K562 (cell line): ENCODE measurements at regions not wholly inside any gene's neighbourhood (a gene's known extent, or its start where the extent isn't known, plus 50 kb on each side); places are given as distances from the start of the nearest gene placed in this dataset.

ENCODE experiments used
- ATAC-seq: fragments of 200-7000 bp; cut with Tn5 transposase; 3 replicates; pipeline ENCODE4 v1.9.1; 2020; ENCODE audit warnings: moderate library complexity
- BruUV-seq: library from RNA; stranded (reverse); fragments of 400-500 nt; replicated peaks from 2 replicates; lab custom pipeline; 2021; lab: Mats Ljungman, UMichigan
- CTCF ChIA-PET: fragments of 300-600 bp; formaldehyde crosslinking; extraction: SDS; loops from one replicate; lab custom pipeline; 2021; ENCODE audit warnings: low intra/inter-chr PET ratio; lab: Yijun Ruan, JAX
- POLR2A ChIA-PET: fragments of 300-600, 350-650 bp; sonication (Branson Sonifier 250); formaldehyde crosslinking; extraction: SDS; loops from one replicate; lab custom pipeline; 2021; ENCODE audit warnings: antibody characterized with exemption, inconsistent platforms; lab: Yijun Ruan, JAX
- DNase-seq, 4 experiments: peaks; one replicate each; pipeline versions ENCODE4 v3.0.0 to v3.0.0-alpha.2; 2011 to 2018; ENCODE audit warnings: low spot score in 3 of 4, mixed read lengths in 3 of 4; ENCODE audit errors: extremely low read depth in 1 of 4
- FAIRE-seq: peaks from 2 replicates; lab custom pipeline; 2011; peaks lifted over from hg19 to GRCh38; lab: Jason Lieb, UNC
- H2AFZ ChIP-seq: 2 replicates; pipeline ENCODE4 v1.6.0; 2011; ENCODE audit warnings: low read depth, low read length, control low read depth, inconsistent platforms
- H3K27ac ChIP-seq: fragments of 200-600 bp; 3 replicates; pipeline ENCODE4 v1.8.0; 2011; ENCODE audit warnings: low read depth, mild to moderate bottlenecking, control low read depth, inconsistent platforms, low read length, moderate library complexity, mixed read lengths; ENCODE audit errors: extremely low read depth
- H3K27me3 ChIP-seq, 2 experiments: fragments of 300-600 bp in 1 of 2; 2 replicates in 1 of 2; 3 replicates in 1 of 2; pipeline versions ENCODE4 v1.6.0 to v1.8.0; 2011; ENCODE audit warnings: inconsistent platforms in 2 of 2, low read length in 2 of 2, mild to moderate bottlenecking in 1 of 2, mixed read lengths in 1 of 2, moderate library complexity in 1 of 2; ENCODE audit not compliant: control insufficient read depth in 2 of 2, insufficient read depth in 2 of 2
- H3K36me3 ChIP-seq: fragments of 300-600 bp; 3 replicates; pipeline ENCODE4 v1.8.0; 2011; ENCODE audit warnings: mild to moderate bottlenecking, low read length, inconsistent platforms; ENCODE audit not compliant: control insufficient read depth, insufficient read depth
- H3K4me1 ChIP-seq, 2 experiments: fragments of 200-600 bp in 1 of 2; replicated peaks in 1 of 2; 2 replicates in 1 of 2; 3 replicates in 1 of 2; pipeline versions ENCODE4 v1.5.1 to v1.8.0; 2011; ENCODE audit warnings: inconsistent platforms in 2 of 2, low read length in 2 of 2, mild to moderate bottlenecking in 1 of 2, mixed read lengths in 1 of 2, moderate library complexity in 1 of 2; ENCODE audit not compliant: control insufficient read depth in 2 of 2, insufficient read depth in 2 of 2
- H3K4me2 ChIP-seq: 2 replicates; pipeline ENCODE4 v1.6.1; 2011; ENCODE audit warnings: low read length, control low read depth, inconsistent platforms, mixed read lengths; ENCODE audit not compliant: insufficient read depth
- H3K4me3 ChIP-seq: fragments of 200-600 bp; sonication (generic), shearing (Covaris generic); 2 replicates; pipeline ENCODE4 v1.5.1; 2016; ENCODE audit warnings: control low read depth, inconsistent platforms
- H3K79me2 ChIP-seq: fragments of 200-600 bp; 3 replicates; pipeline ENCODE4 v1.8.0; 2011; ENCODE audit warnings: low read length, inconsistent platforms; ENCODE audit not compliant: control insufficient read depth, insufficient read depth
- H3K9ac ChIP-seq, 2 experiments: 2 replicates each; pipeline versions ENCODE4 v1.6.0 to v1.6.1; 2011; ENCODE audit warnings: low read depth in 2 of 2, low read length in 2 of 2, control low read depth in 1 of 2, inconsistent platforms in 1 of 2, mild to moderate bottlenecking in 1 of 2, mixed read lengths in 1 of 2; ENCODE audit not compliant: insufficient read depth in 1 of 2
- H3K9me1 ChIP-seq: one replicate; pipeline ENCODE4 v1.6.0; 2011; ENCODE audit warnings: inconsistent platforms, mild to moderate bottlenecking, low read length, moderate library complexity; ENCODE audit not compliant: control insufficient read depth, insufficient read depth
- H3K9me3 ChIP-seq: replicated peaks from 2 replicates; pipeline ENCODE4 v1.5.1; 2011; ENCODE audit warnings: low read depth, low read length, inconsistent platforms; ENCODE audit not compliant: control insufficient read depth, insufficient read depth
- H4K20me1 ChIP-seq: replicated peaks from 2 replicates; pipeline ENCODE4 v1.6.1; 2011; ENCODE audit warnings: low read length, inconsistent platforms, mixed read lengths; ENCODE audit not compliant: control insufficient read depth, insufficient read depth
- BHLHE40 ChIP-seq: IDR thresholded peaks from 2 replicates; pipeline ENCODE4 v1.6.1; 2011; ENCODE audit warnings: low read length, improper control_type of control experiment
- BRF1 ChIP-seq: IDR thresholded peaks from 3 replicates; pipeline ENCODE4 v1.6.1; 2011; ENCODE audit warnings: borderline replicate concordance, mild to moderate bottlenecking; ENCODE audit not compliant: insufficient read length; ENCODE audit errors: extremely low read depth
- CAMTA2 ChIP-seq: fragments of 250-450 bp; sonication (Bioruptor Pico); conservative IDR thresholded peaks from 2 replicates; pipeline ENCODE4 v1.5.1; 2022
- FOXA3 ChIP-seq, 2 experiments: fragments of 450-650 bp in 1 of 2; sonication (generic) in 1 of 2; formaldehyde crosslinking; IDR thresholded peaks in 1 of 2; conservative IDR thresholded peaks in 1 of 2; 2 replicates each; pipeline versions ENCODE4 v1.4.0 to v1.8.0; 2020 to 2022; ENCODE audit warnings: mild to moderate bottlenecking in 2 of 2, missing genetic modification reagents in 1 of 2
- HNRNPH1 ChIP-seq: fragments of 200-400 bp; formaldehyde crosslinking; optimal IDR thresholded peaks from 2 replicates; pipeline ENCODE3; 2017; ENCODE audit warnings: low read depth, mild to moderate bottlenecking, low read length, moderate library complexity
- L3MBTL2 ChIP-seq: fragments of 450-650 bp; IDR thresholded peaks from 2 replicates; pipeline ENCODE4 v1.6.1; 2016; ENCODE audit warnings: mild to moderate bottlenecking, moderate library complexity
- NFIC ChIP-seq: fragments of 450-650 bp; IDR thresholded peaks from 2 replicates; pipeline ENCODE4 v1.6.1; 2017; ENCODE audit warnings: mild to moderate bottlenecking, inconsistent platforms
- PURB ChIP-seq: sonication (generic); formaldehyde crosslinking; IDR thresholded peaks from 2 replicates; pipeline ENCODE4 v1.9.0; 2021; ENCODE audit warnings: low read depth, mild to moderate bottlenecking, missing genetic modification reagents
- RCOR1 ChIP-seq, 2 experiments: IDR thresholded peaks; 2 replicates each; pipeline ENCODE4 v1.6.1; 2012; ENCODE audit warnings: low read depth in 2 of 2, low read length in 2 of 2, borderline replicate concordance in 1 of 2, improper control_type of control experiment in 1 of 2
- SRF ChIP-seq, 2 experiments: fragments of 250-450, 450-650 bp in 1 of 2; sonication (Bioruptor Pico) in 1 of 2; sonication (generic) in 1 of 2; formaldehyde crosslinking; IDR thresholded peaks; 2 replicates each; pipeline versions ENCODE4 v1.5.0 to v1.5.1; 2020 to 2022; ENCODE audit warnings: mild to moderate bottlenecking in 1 of 2, missing genetic modification reagents in 1 of 2
- SRSF1 ChIP-seq: fragments of 200-400 bp; formaldehyde crosslinking; IDR thresholded peaks from 2 replicates; pipeline ENCODE4 v1.6.1; 2017; ENCODE audit warnings: mild to moderate bottlenecking, low read depth, low read length, moderate library complexity
- ZNF134 ChIP-seq: fragments of 250-450 bp; sonication (Bioruptor Pico); conservative IDR thresholded peaks from 2 replicates; pipeline ENCODE4 v1.4.0; 2020
- ZNF23 ChIP-seq: fragments of 250-450 bp; sonication (Bioruptor Pico); IDR thresholded peaks from 2 replicates; pipeline ENCODE4 v1.4.0; 2020; ENCODE audit warnings: mild to moderate bottlenecking
- ZNF324 ChIP-seq: fragments of 250-450 bp; sonication (Bioruptor Pico); IDR thresholded peaks from 2 replicates; pipeline ENCODE4 v1.4.0; 2020; ENCODE audit warnings: mild to moderate bottlenecking
- ZNF431 ChIP-seq: sonication (generic); formaldehyde crosslinking; IDR thresholded peaks from 2 replicates; pipeline ENCODE4 v1.8.0; 2022; ENCODE audit warnings: mild to moderate bottlenecking, missing genetic modification reagents
- WGBS: fragments of 100-300 bp; shearing (Covaris generic); methylation state at CpG from one replicate; pipeline ENCODE4 v1.1.6; 2016; ENCODE audit warnings: low coverage, mixed read lengths; ENCODE audit not compliant: insufficient coverage; ENCODE audit errors: missing lambda C conversion rate; 5-methylcytosine and 5-hydroxymethylcytosine counted together
- in situ Hi-C: fragments of 300-500 bp; cut with MboI; formaldehyde crosslinking; loops from 4 replicates; pipeline ENCODE4 v1.15.0; 2018; ENCODE audit warnings: inconsistent platforms, mixed read lengths
- intact Hi-C: fragments of 100-400 bp; cut with micrococcal nuclease; formaldehyde crosslinking; loops from 2 replicates; pipeline ENCODE4 v1.14.2; 2022
- TF ChIP-seq, protein P1 (sequence below): fragments of 250-450 bp; sonication (Bioruptor Pico); IDR thresholded peaks from 2 replicates; pipeline ENCODE4 v1.5.0; 2022; ENCODE audit warnings: mild to moderate bottlenecking
- TF ChIP-seq, protein P2 (sequence below): sonication (generic); formaldehyde crosslinking; IDR thresholded peaks from 2 replicates; pipeline ENCODE4 v1.8.0; 2022; ENCODE audit warnings: mild to moderate bottlenecking, missing genetic modification reagents

DNA sequence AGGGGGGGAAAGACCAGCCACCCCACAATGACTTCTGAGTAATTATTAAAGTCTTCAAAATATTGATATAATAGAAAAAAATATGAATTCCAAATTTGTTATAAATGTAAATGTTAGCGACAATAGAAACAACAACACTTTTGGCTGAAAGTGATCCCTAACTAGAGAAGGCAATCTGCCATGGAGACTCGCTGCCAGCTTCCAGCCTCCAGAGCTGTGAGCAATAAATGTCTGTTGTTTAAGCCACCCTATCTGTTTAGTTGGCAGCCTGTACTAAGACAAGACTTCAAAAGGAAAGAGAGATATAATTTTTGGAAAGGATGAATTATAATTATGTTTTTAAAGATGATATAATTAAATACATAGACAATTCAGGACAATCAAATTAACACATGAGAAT lies 130.8 kb upstream of the HSFY2 start:
- in situ Hi-C loops, result no loop called here

More for the DNA sequence above, 130.8 kb upstream of the HSFY2 start:
- Histone ChIP-seq H3K9me3 (no peaks in the 10 kb centered on the region), H3K27ac (no peak overlapping the region), H3K4me1 (no peaks in the 10 kb centered on the region), H2AFZ (no peak overlapping the region), H4K20me1 (no peaks in the 10 kb centered on the region), H3K4me3 (no peak overlapping the region), H3K4me2 (no peak overlapping the region), H3K79me2 (no peaks in the 10 kb centered on the region), H3K9ac (no peak overlapping the region), H3K27me3 (no peaks in the 10 kb centered on the region), H3K36me3 (no peaks in the 10 kb centered on the region), H3K9me1 (no peaks in the 10 kb centered on the region)
- TF ChIP-seq SRSF1, result no peak
- no peak for TF ChIP-seq ZNF431 (CRISPR knock-in tag)
- no peak for TF ChIP-seq CAMTA2 (CRISPR knock-in tag)
- TF ChIP-seq ZNF324, result no peak
- no peak for TF ChIP-seq SRF (CRISPR knock-in tag; IDR thresholded peaks at IDR 0.05)
- TF ChIP-seq, protein P1, sequence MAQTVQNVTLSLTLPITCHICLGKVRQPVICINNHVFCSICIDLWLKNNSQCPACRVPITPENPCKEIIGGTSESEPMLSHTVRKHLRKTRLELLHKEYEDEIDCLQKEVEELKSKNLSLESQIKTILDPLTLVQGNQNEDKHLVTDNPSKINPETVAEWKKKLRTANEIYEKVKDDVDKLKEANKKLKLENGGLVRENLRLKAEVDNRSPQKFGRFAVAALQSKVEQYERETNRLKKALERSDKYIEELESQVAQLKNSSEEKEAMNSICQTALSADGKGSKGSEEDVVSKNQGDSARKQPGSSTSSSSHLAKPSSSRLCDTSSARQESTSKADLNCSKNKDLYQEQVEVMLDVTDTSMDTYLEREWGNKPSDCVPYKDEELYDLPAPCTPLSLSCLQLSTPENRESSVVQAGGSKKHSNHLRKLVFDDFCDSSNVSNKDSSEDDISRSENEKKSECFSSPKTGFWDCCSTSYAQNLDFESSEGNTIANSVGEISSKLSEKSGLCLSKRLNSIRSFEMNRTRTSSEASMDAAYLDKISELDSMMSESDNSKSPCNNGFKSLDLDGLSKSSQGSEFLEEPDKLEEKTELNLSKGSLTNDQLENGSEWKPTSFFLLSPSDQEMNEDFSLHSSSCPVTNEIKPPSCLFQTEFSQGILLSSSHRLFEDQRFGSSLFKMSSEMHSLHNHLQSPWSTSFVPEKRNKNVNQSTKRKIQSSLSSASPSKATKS (CRISPR knock-in tag), result no peak
- TF ChIP-seq RCOR1 (IDR thresholded peaks at IDR 0.05; ENCODE audit: borderline replicate concordance in 1 of 2, low read depth in 2 of 2, low read length in 2 of 2), result no peak
- TF ChIP-seq ZNF134 (CRISPR knock-in tag), result no peak
- TF ChIP-seq, protein P2, sequence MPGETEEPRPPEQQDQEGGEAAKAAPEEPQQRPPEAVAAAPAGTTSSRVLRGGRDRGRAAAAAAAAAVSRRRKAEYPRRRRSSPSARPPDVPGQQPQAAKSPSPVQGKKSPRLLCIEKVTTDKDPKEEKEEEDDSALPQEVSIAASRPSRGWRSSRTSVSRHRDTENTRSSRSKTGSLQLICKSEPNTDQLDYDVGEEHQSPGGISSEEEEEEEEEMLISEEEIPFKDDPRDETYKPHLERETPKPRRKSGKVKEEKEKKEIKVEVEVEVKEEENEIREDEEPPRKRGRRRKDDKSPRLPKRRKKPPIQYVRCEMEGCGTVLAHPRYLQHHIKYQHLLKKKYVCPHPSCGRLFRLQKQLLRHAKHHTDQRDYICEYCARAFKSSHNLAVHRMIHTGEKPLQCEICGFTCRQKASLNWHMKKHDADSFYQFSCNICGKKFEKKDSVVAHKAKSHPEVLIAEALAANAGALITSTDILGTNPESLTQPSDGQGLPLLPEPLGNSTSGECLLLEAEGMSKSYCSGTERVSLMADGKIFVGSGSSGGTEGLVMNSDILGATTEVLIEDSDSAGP (CRISPR knock-in tag), result no peak
- no peak for TF ChIP-seq FOXA3 (CRISPR knock-in tag; conservative IDR thresholded peaks at IDR 0.05 in 1 of 2, IDR thresholded peaks at IDR 0.05 in 1 of 2)
- no peak for TF ChIP-seq NFIC
- no peak for TF ChIP-seq PURB (CRISPR knock-in tag)
- TF ChIP-seq BRF1, result no peak
- no peak for TF ChIP-seq L3MBTL2
- TF ChIP-seq ZNF23, result no peak
- TF ChIP-seq HNRNPH1, result no peak
- TF ChIP-seq BHLHE40, result no peak
- no TSS peak for BruUV-seq
- no CpG with 5 or more reads among the region's 2 CpGs for WGBS
- DNase-seq (no peak), FAIRE-seq (no peak), ATAC-seq (no peak)
- intact Hi-C loops, result no loop called here
- ChIA-PET CTCF (no interaction called here), POLR2A (no interaction called here)
